ENCODE measurements at regions not wholly inside any gene's neighbourhood (a gene's known extent, or its start where the extent isn't known, plus 50 kb on each side); places are given as distances from the start of the nearest gene placed in this dataset.

- TF ChIP-seq, protein P1, sequence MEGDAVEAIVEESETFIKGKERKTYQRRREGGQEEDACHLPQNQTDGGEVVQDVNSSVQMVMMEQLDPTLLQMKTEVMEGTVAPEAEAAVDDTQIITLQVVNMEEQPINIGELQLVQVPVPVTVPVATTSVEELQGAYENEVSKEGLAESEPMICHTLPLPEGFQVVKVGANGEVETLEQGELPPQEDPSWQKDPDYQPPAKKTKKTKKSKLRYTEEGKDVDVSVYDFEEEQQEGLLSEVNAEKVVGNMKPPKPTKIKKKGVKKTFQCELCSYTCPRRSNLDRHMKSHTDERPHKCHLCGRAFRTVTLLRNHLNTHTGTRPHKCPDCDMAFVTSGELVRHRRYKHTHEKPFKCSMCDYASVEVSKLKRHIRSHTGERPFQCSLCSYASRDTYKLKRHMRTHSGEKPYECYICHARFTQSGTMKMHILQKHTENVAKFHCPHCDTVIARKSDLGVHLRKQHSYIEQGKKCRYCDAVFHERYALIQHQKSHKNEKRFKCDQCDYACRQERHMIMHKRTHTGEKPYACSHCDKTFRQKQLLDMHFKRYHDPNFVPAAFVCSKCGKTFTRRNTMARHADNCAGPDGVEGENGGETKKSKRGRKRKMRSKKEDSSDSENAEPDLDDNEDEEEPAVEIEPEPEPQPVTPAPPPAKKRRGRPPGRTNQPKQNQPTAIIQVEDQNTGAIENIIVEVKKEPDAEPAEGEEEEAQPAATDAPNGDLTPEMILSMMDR (IDR thresholded peaks at IDR 0.05; ENCODE audit: insufficient read depth, low read length) = no peak
- TF ChIP-seq SPI1 (IDR thresholded peaks at IDR 0.05; ENCODE audit: borderline replicate concordance, low read depth) = no peak
- no peak for TF ChIP-seq GABPA (IDR thresholded peaks at IDR 0.05; ENCODE audit: low read depth)
- no peak for TF ChIP-seq POLR2AphosphoS5 (IDR thresholded peaks at IDR 0.05; ENCODE audit: low read depth)
- TF ChIP-seq, protein P2, sequence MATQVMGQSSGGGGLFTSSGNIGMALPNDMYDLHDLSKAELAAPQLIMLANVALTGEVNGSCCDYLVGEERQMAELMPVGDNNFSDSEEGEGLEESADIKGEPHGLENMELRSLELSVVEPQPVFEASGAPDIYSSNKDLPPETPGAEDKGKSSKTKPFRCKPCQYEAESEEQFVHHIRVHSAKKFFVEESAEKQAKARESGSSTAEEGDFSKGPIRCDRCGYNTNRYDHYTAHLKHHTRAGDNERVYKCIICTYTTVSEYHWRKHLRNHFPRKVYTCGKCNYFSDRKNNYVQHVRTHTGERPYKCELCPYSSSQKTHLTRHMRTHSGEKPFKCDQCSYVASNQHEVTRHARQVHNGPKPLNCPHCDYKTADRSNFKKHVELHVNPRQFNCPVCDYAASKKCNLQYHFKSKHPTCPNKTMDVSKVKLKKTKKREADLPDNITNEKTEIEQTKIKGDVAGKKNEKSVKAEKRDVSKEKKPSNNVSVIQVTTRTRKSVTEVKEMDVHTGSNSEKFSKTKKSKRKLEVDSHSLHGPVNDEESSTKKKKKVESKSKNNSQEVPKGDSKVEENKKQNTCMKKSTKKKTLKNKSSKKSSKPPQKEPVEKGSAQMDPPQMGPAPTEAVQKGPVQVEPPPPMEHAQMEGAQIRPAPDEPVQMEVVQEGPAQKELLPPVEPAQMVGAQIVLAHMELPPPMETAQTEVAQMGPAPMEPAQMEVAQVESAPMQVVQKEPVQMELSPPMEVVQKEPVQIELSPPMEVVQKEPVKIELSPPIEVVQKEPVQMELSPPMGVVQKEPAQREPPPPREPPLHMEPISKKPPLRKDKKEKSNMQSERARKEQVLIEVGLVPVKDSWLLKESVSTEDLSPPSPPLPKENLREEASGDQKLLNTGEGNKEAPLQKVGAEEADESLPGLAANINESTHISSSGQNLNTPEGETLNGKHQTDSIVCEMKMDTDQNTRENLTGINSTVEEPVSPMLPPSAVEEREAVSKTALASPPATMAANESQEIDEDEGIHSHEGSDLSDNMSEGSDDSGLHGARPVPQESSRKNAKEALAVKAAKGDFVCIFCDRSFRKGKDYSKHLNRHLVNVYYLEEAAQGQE (IDR thresholded peaks at IDR 0.05; ENCODE audit: insufficient replicate concordance, low read depth) = no peak
These were observed 49.9 kb upstream of the LMCD1 start for GRCh38 chr3:8451696-8452095.

All from HL-60 (cell line).